PC-3 (cell line): ENCODE measurements at regions not wholly inside any gene's neighbourhood (a gene's known extent, or its start where the extent isn't known, plus 50 kb on each side); places are given as distances from the start of the nearest gene placed in this dataset.

Experiments used
- ATAC-seq: fragments of 200-7000 bp; cut with Tn5 transposase; 2 replicates; pipeline ENCODE4 v1.9.1; 2020; ENCODE audit warnings: mild to moderate bottlenecking, moderate library complexity
- BruUV-seq: library from RNA; stranded (reverse); fragments of 400-500 nt; replicated peaks from 2 replicates; lab custom pipeline; 2021; lab: Mats Ljungman, UMichigan
- CTCF ChIA-PET: fragments of 300-600 bp; sonication (Branson Sonifier 250); formaldehyde crosslinking; loops from one replicate; lab custom pipeline; 2022; ENCODE audit warnings: antibody characterized with exemption; lab: Charles Lee
- POLR2A ChIA-PET: fragments of 300-600 bp; sonication (Branson Sonifier 250); formaldehyde crosslinking; loops from one replicate; lab custom pipeline; 2022; ENCODE audit warnings: antibody characterized with exemption; ENCODE audit not compliant: unreplicated experiment; lab: Charles Lee
- DNase-seq: peaks from one replicate; pipeline ENCODE4 v3.0.0-alpha.2; 2015
- H2AFZ ChIP-seq: fragments of 300-600 bp; sonication (generic); 2 replicates; pipeline ENCODE4 v1.6.0; 2016; ENCODE audit warnings: antibody characterized with exemption, low read length
- H3F3A ChIP-seq: fragments of 300-600 bp; sonication (generic); one replicate; pipeline ENCODE4 v1.6.0; 2017; ENCODE audit warnings: antibody characterized with exemption, low read length, control low read depth, mild to moderate bottlenecking; ENCODE audit not compliant: unreplicated experiment
- H3K27ac ChIP-seq: fragments of 300-600 bp; sonication (generic); 2 replicates; pipeline ENCODE4 v1.5.1; 2016; ENCODE audit warnings: mild to moderate bottlenecking, low read length
- H3K27me3 ChIP-seq: fragments of 300-600 bp; sonication (generic); 2 replicates; pipeline ENCODE4 v1.6.1; 2016; ENCODE audit warnings: low read length, mixed read lengths
- H3K36me3 ChIP-seq: fragments of 300-600 bp; sonication (generic); 2 replicates; pipeline ENCODE4 v1.6.1; 2016; ENCODE audit warnings: low read depth, mixed run types, low read length, mixed read lengths
- H3K4me1 ChIP-seq: fragments of 300-600 bp; sonication (generic); 2 replicates; pipeline ENCODE4 v1.5.1; 2016; ENCODE audit warnings: low read length; ENCODE audit not compliant: insufficient read depth
- H3K4me2 ChIP-seq: fragments of 300-600 bp; sonication (generic); 2 replicates; pipeline ENCODE4 v1.6.0; 2016; ENCODE audit warnings: low read length
- H3K4me3 ChIP-seq: fragments of 300-600 bp; sonication (generic); 2 replicates; pipeline ENCODE4 v1.5.1; 2016; ENCODE audit warnings: mild to moderate bottlenecking, low read length, mixed read lengths
- H3K79me2 ChIP-seq: fragments of 300-600 bp; sonication (generic); 2 replicates; pipeline ENCODE4 v1.6.1; 2017; ENCODE audit warnings: low read length, mixed read lengths
- H3K9ac ChIP-seq: fragments of 300-600 bp; sonication (generic); 2 replicates; pipeline ENCODE4 v1.6.0; 2016; ENCODE audit warnings: mild to moderate bottlenecking, low read length
- H3K9me2 ChIP-seq: fragments of 300-600 bp; sonication (generic); replicated peaks from 2 replicates; pipeline ENCODE4 v1.6.1; 2016; ENCODE audit warnings: mixed run types, low read length, mixed read lengths
- H3K9me3 ChIP-seq: fragments of 300-600 bp; sonication (generic); 2 replicates; pipeline ENCODE4 v1.6.1; 2016; ENCODE audit warnings: low read length, mixed read lengths
- H4K20me1 ChIP-seq: fragments of 300-600 bp; sonication (generic); 2 replicates; pipeline ENCODE4 v1.6.1; 2016; ENCODE audit warnings: low read length, mixed read lengths
- CTCF ChIP-seq: fragments of 300-600 bp; sonication (generic); conservative IDR thresholded peaks from 2 replicates; pipeline ENCODE4 v1.5.1; 2017; ENCODE audit warnings: antibody characterized with exemption, low read depth, mild to moderate bottlenecking, low read length
- EZH2 ChIP-seq: fragments of 300-600 bp; sonication (generic); IDR thresholded peaks from one replicate; pipeline ENCODE4 v1.6.1; 2017; ENCODE audit warnings: antibody characterized with exemption, mild to moderate bottlenecking, low read length; ENCODE audit not compliant: unreplicated experiment
- EZH2phosphoT487 ChIP-seq: fragments of 300-600 bp; sonication (generic); IDR thresholded peaks from 2 replicates; pipeline ENCODE4 v1.6.1; 2018; ENCODE audit warnings: mild to moderate bottlenecking, antibody characterized with exemption, low read length, borderline replicate concordance
- intact Hi-C: fragments of 100-400 bp; cut with micrococcal nuclease; formaldehyde crosslinking; loops from 2 replicates; pipeline ENCODE4 v1.9.0; 2023

DNA sequence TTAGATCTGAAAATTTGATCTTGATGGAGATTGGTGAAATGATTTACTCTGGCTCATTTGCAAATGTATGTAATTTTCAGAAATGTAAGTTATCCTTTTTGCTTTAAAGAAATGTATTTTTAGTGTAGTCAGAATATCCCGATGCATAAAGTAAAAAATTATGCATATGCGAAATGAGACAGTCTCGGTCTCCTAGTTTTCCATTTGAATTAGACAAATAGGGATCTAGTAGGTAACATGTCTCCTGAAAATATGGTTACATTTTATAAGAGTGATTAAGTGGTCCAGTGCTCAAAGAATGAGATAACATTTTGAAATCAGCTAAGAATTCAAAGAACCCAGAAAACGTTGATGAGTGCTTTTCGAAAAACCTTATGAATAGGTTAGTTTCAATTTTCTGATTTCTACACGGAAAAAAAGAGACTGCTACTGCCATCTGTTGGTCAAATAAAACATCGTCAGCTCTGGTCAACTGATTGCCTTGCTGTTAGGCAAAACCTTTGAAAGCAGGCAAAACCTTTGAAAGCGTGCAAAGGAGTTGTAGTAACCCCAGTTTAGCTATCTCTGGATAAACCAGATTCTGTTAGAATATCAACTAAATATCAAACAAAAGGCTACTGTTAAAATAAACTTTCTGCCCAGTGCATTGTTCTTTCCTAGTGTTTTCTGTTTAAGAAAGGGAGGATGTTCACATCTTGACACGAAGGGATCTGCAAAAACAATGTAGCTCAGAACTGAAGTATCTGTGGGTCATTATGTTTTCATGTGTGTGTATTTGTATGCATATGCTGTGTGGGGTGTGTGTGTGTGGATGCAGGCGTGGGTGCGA, 59.3 kb upstream of the CHMP2B start:
- Histone ChIP-seq H3K27me3 (no peaks in the 10 kb centered on the region), H3F3A (no peaks in the 10 kb centered on the region), H3K36me3 (peaks cover 7% of the 10 kb centered on the region; the same call in 1 of the 2 replicates), H3K4me1 (no peaks in the 10 kb centered on the region), H3K79me2 (no peaks in the 10 kb centered on the region), H3K4me3 (peak overlapping the region; percentile 67), H4K20me1 (no peaks in the 10 kb centered on the region), H3K4me2 (peak overlapping the region; percentile 84), H3K9me3 (peaks cover 9% of the 10 kb centered on the region; the same call in 1 of the 2 replicates), H3K9me2 (no peaks in the 10 kb centered on the region), H3K27ac (no peak overlapping the region), H3K9ac (peak overlapping the region; percentile 46), H2AFZ (peak overlapping the region; percentile 81)
- ATAC-seq: peak; percentile 81
- CTCF ChIA-PET: interaction anchor here (0.5 to 1.3 kb wide), 4 partner anchors 84 to 837 kb away, joined by 3 to 9 read pairs (median 4); no protein-coding TSS in a partner anchor
- POLR2A ChIA-PET: interaction anchor here (0.9 kb wide), 1 partner anchor 59 kb away, joined by 3 read pairs; the partner anchor contains the start of gene CHMP2B
- TF ChIP-seq EZH2: no peak
- TF ChIP-seq CTCF: peak; percentile 86
- TF ChIP-seq EZH2phosphoT487: no peak
- DNase-seq: peak; percentile 84
- intact Hi-C loops: loop anchor here (1.0 to 5.0 kb wide), 11 partner anchors 47 to 835 kb away; partner anchors contain the start of genes CHMP2B and VGLL3
- no TSS peak for BruUV-seq

- H2AFZ ChIP-seq: no peak overlapping the region
- ChIA-PET CTCF (no interaction called here), POLR2A (no interaction called here)
- H3K4me2 ChIP-seq: no peak overlapping the region
- no TSS peak for BruUV-seq
- DNase-seq (no peak), ATAC-seq (no peak)
- H3F3A ChIP-seq: no peaks in the 10 kb centered on the region
- no peaks in the 10 kb centered on the region for H4K20me1 ChIP-seq
- H3K4me3 ChIP-seq: no peak overlapping the region
- no peak overlapping the region for H3K27ac ChIP-seq
- H3K9me3 ChIP-seq: peaks cover 9% of the 10 kb centered on the region; the same call in 1 of the 2 replicates
- TF ChIP-seq EZH2: no peak
- TF ChIP-seq EZH2phosphoT487: no peak
- no peak for TF ChIP-seq CTCF
- H3K4me1 ChIP-seq: no peaks in the 10 kb centered on the region
- H3K9me2 ChIP-seq: no peaks in the 10 kb centered on the region
- intact Hi-C loops: no loop called here
- H3K36me3 ChIP-seq: peaks cover 7% of the 10 kb centered on the region; the same call in 1 of the 2 replicates
- no peaks in the 10 kb centered on the region for H3K79me2 ChIP-seq
- H3K27me3 ChIP-seq: no peaks in the 10 kb centered on the region
- no peak overlapping the region for H3K9ac ChIP-seq
These were observed 62.9 kb upstream of the CHMP2B start for GRCh38 chr3:87164245-87164644.
